ENCODE measurements at regions not wholly inside any gene's neighbourhood (a gene's known extent, or its start where the extent isn't known, plus 50 kb on each side); places are given as distances from the start of the nearest gene placed in this dataset.
"Not testable (repeated sequence)": the region's sequence is repeated elsewhere in the genome, so short reads cannot be mapped to it uniquely, and the experiment has no call there.

DNA sequence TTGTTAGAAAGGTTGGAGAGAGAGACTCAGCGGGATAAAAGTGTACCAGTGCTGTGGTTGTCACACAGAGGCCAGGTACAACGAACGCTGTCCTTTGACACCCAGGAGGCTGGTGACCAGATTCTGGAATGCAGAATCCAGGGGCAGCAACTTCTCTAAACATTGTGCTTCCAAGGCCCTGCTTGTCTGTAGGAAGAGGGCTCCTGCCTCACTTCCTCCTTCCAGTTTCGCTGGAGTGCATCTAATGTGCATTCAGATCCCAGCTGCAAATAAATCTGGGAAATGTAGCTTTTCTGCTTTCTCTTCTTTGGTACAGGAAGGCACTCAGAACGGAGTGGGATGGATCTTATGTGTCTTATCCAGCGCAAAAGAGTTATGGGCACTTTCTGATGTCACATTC lies 171.8 kb upstream of the ATP5MC3 start:
- no peak for DNase-seq (ENCODE audit: low spot score)

DNA sequence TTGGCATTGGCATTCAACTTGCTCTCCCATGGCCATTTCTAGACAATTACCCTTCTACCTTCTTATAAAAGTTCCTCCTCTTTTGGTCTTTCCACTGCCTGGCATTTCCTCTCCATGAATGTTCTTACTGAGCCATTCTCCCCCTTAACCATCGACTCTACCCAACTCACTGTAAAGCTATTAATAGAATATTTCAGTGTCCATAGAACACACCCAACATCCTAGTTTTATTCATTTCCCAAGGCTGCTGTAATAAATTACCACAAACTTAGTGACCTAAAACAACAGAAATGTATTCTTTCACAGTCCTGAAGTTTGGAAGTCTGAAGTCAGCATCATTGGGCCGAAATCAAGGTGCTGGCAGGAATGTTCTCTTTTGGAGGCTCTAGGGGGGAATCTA lies 170.0 kb upstream of the ATP5MC3 start:
- no peak for DNase-seq (ENCODE audit: low spot score)

DNA sequence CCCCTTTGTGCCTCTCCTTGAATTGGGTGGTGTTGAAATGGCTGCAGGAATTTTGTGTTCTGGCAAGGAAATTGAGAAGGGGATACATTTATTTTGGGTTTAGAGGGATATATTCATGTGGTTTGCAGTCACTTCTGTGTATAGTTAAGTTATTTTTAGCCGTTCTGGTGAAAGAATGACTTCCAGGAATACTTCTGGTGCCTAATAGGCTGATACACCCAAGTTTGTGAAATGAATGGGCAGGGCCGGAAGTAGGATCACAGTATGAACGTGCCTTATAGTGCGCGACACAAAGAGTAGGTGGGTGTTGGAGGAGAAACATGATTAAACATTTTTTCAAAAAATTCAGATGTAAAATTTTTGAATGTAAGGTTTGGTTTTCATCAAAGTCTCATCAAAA lies 168.6 kb upstream of the ATP5MC3 start:
- no peak for DNase-seq (ENCODE audit: low spot score)

DNA sequence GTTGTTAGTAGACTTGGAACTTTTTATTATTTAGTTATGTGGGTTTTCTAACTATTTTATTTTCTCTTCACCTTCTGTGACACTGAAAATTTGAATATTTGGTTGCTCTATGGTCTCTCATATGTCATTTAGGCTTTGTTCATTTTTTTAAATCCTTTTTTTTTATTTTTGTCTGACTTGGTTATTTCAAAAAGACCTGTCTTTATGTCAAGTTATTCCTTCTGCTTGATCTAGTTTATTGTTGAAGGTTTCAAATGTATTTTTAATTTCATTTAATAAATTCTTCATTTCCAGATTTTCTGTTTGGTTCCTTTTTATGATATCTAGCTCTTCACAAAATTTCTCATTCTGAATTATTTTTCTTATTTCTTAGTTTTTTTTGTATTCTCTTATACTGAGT lies 160.6 kb upstream of the ATP5MC3 start:
- no peak for DNase-seq (ENCODE audit: low spot score)

DNA sequence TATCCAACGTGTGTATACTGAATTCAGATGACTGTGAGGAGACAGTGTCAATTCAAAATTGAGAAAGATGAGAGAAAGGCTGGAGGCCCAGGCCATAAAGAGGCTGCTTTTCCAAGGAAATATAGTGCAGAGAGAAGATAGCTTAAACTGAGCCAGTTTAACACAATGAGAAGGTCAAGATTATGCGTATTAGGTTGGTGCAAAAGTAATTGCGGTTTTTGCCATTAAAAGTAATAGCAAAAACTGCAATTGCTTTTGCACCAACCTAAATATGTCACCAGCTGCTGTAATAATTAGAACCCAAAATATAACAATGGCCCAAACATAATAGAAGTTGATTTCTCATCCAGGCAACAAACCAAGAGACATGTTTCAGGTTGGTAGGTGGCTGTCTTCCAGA lies 148.7 kb upstream of the ATP5MC3 start:
- no peak for DNase-seq (ENCODE audit: low spot score)

DNA sequence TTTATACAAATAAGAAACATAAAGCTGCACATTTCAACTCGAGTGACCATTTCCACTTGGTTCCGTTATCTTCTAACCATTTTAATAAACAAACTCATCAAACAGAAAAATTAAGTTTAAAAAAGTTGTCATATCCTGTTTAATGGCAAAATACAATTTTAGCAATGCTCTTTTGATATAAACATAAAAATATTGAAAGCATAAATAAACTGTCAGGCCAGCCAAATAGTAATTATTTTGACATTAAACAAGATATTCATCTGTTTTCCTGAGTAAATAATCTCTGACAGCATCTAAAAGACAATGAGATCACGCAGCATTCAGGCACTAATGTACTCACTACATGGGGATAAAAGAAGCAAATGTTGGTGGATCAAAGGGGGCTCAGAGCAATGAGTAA lies 145.3 kb upstream of the ATP5MC3 start:
- no peak for DNase-seq (ENCODE audit: low spot score)

DNA sequence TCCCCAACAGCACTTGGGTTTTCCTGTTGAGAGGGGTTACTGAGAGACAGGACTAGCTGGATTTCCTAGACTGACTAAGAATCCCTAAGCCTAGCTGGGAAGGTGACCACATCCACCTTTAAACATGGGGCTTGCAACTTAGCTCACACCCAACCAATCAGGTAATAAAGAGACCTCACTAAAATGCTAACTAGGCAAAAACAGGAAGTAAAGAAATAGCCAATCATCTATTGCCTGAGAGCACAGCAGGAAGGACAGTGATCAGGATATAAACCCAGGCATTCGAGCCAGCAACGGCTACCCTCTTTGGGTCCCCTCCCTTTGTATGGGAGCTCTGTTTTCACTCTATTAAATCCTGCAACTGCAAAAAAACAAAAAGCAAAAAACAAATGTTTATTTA lies 144.7 kb upstream of the ATP5MC3 start:
- DNase-seq (ENCODE audit: low spot score): not testable (repeated sequence)

DNA sequence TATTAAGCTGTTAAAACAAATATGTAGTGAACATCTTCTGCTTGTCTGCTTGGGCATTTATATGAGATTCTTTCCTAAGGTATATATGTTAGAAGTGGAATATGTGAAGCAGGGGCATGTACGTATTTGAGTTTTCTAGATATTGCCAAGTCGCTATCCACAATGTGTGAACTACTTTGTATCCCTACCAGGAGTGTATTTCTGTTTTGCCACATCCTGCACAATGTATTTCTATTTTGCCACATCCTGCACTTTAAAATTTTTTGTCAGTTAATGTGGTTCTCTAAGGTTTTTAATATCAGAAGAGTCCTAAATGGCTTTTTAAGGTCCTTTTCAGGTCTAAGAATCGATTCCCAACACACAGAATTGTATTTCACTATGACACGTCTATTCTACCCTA lies 141.7 kb upstream of the ATP5MC3 start:
- no peak for DNase-seq (ENCODE audit: low spot score)

DNA sequence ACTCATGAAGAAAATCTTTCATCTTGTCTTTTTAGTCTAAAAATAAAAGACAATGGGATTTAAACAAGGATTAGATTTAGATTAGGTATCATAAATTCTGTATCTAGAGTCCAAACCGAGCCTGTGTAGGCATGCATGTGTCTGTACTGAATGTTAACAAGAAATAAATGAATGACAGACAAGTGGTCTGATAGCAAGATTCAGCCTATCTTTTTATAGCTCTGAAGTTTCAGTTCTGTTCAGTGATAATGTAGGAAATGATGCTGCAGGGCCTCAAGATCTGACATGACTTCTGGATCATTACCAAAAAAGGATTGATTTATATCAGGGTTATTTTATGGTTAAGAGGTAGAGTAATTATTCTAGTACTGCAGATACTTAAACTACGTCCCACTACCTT lies 137.0 kb upstream of the ATP5MC3 start:
- no peak for DNase-seq (ENCODE audit: low spot score)

DNA sequence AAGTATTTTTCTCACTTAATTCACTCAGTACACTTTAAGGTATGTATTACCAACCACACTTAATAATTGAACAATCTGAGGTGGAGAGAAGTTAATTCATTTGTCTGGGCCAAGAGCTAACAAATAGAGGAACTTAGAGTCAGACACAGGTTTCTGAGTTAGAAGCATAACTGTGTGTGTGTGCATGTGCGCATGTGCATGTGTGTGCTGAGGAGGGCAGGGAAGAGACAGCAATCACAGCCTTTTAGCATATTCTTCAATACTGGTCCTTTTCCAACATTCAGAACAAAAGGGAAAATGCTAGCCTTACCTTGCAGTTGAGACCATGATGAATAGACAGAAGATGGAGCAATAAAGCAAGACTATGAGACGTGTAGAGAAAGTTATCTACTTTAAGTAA lies 136.2 kb upstream of the ATP5MC3 start:
- no peak for DNase-seq (ENCODE audit: low spot score)

DNA sequence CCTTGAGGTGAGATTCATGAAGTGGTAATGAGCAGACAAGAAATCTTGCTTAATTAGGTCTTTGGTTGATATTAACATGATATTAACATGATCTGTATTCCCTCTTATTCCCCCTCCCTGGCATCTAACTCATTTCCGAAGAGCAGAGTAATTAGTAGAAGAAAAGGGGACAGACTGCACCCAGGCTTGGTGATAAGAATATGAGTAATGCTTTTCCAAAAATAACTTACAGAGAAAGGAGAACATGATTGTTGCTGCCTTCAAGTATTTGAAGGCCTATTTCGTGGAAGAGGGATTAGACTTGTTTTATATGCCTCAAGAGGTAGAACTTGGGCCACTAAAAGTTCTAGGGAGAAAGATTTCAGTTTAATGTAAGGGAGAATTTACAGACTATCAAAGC lies 130.6 kb upstream of the ATP5MC3 start:
- no peak for DNase-seq (ENCODE audit: low spot score)

DNA sequence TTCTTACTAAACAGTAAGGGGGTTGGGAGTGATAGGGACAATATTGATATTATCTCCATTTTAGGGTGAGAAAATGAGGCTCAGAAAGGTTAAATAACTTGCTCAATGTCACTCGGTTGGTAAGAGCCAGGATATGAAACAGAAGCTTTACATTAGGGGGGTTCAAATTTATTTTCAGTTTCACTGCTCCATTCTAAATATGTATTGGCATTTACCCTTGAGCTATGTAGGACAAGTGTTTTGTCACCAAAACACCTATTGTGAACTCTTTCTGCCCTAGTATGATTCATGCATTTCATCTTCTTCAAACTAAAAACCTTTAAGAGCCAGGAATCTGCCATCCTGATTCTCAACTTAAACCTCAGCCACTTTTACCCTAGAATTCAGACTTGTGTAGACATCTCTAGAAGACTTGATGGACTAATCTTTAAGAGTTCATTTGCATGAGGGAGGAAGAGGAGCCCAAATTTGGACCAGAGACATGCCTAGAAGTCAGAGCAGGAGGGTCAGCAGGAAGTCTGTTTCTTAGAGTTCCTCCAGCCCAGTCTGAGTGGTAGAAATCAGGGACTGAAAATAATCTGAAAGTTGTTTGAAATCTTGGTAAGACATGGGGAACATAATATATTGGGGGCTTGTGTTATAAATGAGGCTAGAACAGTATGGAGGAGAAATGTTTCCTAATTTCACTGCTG lies 129.4 kb upstream of the ATP5MC3 start:
- DNase-seq (ENCODE audit: low spot score): no peak

DNA sequence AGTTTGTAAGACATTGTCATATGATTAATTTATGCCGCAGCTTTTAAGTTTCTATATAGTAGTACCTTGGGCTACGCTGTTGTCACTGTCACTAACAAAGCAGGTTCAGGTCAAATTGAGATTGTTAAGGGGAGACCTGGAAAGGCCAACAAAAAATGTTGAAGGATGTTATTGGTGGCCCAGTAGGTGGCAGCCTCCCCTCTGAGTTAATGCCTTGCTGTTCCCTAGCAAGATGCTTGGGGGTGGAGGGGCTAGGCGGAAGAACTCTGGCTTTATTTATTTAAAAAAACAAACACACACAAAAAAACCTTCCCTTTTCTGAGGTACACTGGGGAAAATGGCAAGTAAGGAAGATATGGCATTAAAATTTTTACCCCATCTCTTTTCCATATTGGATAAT lies 128.3 kb upstream of the ATP5MC3 start:
- DNase-seq (ENCODE audit: low spot score): no peak

DNA sequence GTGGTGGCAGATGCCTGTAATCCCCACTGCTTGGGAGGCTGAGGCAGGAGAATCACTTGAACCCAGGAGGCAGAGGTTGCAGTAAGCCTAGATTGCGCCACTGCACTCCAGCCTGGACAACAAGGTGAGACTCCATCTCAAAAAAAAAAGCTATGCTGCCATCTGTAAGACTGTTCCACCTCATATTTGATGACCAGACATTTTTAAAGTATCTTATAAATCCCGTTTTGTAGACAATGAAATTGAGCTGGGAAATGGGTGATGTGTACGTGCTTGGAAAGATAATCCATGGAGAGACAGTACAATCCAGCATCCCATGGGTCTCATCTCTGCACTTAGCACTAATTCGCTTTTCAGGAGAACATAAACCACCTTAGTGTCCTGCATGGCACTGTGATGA lies 126.5 kb upstream of the ATP5MC3 start:
- no peak for DNase-seq (ENCODE audit: low spot score)

DNA sequence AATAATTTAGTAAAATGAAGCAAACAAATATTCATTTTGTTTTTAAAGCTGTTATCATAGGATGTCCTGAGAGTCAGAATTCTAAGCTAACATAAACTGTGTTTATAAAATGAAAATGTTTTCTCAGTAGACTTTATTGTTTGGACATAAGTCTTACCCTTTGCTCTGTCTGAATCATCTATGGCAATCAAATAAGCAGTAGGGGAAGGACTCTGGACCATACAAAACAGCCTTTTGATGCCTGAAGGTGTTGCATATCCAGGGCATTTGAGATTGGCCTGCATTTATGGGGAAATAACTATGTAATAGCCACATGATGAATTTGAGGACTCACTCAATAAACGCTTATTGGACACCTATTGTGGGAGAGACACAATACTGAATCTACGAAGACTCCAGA lies 123.0 kb upstream of the ATP5MC3 start:
- DNase-seq (ENCODE audit: low spot score): no peak

DNA sequence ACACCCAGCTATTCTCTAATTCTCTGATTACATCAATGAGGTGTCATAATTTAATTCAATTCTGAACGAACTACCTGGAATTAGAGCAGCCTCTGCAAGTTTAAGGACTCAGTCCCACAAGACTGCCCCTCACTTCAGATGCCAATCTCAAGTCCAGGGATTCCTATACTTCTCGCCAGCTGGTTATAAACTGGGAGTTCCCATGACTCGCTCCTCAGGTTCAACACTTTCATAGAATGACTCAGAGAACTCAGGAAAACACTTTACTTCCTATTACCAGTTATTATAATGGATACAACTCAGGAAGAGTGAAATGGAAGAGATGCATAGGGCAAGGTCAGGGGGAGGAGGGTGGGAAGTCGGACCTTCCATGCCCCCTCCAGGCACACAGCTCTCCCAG lies 112.3 kb upstream of the ATP5MC3 start:
- no peak for DNase-seq (ENCODE audit: low spot score)

DNA sequence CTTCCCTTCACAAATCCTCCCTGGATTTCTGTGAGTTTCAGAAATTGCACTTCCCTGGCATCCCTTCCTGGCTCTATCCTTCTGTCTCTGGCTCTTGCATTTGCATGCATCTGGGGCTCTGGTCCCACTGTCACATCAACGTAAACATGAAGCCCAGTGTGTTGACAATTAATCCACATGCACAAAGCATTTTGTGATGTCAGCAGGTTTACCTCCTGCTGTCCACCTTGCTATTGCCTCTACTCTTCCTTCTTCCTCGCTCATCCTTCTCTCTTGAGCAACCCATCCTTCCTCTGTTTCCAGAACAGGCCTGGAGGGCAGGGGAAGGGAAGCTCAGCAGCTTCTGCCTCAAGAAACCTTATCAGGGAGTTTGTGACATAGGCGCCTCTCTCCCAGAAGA lies 111.7 kb upstream of the ATP5MC3 start:
- DNase-seq (ENCODE audit: low spot score): no peak

DNA sequence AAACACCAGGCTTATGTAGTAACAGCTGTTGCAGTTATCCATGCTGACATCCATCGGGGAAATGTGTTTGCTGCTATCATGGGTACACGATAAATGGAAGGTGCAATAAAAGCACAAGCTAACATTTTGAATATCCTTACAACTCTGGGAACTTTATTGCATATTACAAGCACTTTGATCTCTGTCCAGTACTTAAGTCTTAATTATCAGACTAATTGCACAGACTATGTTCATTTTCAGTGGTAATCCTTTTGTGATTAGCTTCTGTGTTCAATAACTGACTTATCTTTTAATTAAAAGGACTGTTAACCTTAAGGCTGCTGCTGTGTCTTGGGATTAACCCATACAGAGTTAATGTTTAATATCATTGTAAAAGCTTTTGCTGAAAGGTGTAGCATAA lies 101.4 kb upstream of the ATP5MC3 start:
- DNase-seq (ENCODE audit: low spot score): no peak

DNA sequence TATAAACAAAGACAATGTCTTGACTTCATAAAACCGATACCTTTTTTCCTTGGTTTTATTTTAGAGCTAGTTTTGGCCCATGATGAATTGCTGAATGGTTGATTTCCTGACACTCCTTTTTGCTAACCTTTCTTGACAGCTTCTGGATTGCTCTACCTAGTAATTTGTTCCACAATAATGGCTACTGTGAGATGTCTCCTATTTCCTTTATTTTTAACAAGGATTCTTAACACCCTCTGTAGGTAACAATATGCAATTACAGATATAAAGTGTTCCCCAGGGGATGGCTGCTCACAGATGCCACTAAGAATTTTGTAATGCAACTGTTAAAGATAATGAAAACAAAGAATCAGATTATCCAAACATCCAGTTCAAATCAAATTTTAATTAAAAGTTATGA lies 100.8 kb upstream of the ATP5MC3 start:
- peak; percentile 90 for DNase-seq (ENCODE audit: low spot score)

DNA sequence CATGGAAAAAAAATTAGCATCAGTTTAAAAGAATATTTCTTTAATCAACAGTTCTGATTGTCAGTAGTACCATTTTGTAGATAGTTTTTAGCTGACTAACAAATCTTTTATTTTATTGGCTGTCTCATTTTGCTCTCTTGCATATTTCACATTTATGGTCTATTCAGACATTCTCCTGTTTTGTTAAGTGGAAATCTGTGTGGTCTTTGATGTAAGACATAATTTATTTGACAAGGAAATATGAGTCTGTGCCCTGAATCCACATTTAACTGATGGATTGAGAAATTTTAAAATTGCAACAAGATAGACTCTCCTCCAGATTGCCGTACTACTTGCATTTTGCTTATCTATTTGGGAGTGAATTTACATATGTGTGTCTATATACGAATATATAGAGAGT lies 96.3 kb upstream of the ATP5MC3 start:
- DNase-seq (ENCODE audit: low spot score): no peak

DNA sequence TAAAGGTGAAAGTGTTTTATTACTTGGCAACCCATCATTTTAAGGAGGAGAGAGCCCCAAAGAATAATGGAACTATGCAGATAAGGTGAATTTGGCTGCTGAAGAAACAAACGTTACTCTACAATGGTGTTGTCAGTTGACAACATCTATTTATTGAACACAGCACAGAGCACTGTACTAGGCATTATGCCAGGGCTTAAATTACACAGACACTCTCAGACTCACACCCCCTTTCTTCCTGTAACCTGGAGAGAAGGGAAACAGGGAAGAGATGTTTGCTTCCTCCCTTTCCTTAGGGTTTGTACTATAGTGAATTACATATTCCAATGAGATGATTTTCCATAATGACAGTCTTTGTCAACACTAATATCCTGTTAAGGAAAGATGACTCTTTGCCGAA lies 94.0 kb upstream of the ATP5MC3 start:
- DNase-seq (ENCODE audit: low spot score): no peak

DNA sequence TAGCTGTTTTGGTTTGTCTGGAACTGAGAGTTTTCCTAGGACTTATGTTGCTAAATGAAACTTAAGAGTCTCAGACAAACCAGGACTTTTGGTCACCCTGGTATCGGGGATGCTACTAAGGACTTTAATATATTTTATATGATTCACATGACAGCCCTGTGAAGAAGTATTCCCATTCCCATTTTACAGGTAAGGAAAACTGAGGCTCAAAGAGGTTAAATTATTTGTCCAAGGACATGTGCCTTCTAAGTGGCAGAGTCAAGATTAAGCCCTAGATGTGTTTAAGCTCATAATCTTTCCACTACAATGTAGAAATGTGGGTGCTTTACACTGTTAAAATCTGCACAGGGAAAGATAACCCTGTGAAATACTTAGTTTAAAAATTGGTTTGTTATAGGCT lies 77.7 kb upstream of the ATP5MC3 start:
- DNase-seq (ENCODE audit: low spot score): no peak

DNA sequence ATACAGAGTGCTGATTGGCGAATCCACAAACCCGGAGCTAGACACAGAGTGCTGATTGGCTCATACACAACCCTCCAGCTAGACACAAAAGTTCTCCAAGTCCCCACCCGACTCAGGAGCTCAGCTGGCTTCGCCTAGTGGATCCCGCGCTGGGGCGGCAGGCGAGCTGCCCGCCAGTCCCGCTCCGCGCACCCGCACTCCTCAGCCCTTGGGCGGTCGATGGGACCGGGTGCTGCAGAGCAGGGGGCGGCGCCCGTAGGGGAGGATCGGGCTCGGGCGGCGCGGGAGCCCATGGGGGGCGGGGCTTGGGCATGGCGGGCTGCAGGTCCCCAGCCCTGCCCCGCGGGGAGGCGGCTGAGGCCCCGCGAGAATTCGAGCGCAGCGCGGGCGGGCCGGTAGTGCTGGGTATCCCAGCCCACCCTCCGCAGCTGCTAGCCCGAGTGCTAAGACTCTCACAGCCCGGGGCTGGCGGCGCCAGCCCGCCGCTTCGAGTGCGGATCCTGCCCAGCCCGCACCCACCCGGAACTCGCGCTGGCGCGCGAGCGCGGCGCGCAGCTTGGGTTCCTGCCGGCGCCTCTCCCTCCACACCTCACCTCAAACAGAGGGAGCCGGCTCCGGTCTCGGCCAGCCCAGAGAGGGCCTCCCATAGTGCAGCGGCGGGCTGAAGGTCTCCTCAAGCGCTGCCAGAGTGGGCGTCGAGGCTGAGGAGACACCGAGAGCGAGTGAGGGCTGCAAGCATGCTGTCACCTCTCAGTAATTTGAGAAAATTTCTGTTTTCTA lies 75.5 kb upstream of the ATP5MC3 start:
- no peak for DNase-seq (ENCODE audit: low spot score)

DNA sequence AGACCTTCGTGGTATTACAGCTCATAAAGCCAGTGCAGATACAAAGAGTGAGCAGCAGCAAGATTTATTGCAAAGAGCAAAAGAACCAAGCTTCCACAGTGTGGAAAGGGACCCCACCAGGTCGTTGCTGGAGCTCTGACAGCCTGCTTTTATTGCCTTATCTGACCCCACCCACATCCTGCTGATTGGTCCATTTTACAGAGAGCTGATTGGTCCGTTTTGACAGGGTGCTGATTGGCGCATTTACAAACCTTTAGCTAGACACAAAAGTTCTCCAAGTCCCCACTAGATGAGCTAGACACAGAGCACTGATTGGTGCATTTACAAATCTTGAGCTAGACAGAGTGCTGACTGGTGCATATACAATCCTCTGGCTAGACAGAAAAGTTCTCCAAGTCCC lies 74.9 kb upstream of the ATP5MC3 start:
- not testable (repeated sequence) for DNase-seq (ENCODE audit: low spot score)
